Cardiac fibroblast (primary cell): ENCODE measurements at regions not wholly inside any gene's neighbourhood (a gene's known extent, or its start where the extent isn't known, plus 50 kb on each side); places are given as distances from the start of the nearest gene placed in this dataset.
"Not testable (repeated sequence)": the region's sequence is repeated elsewhere in the genome, so short reads cannot be mapped to it uniquely, and the experiment has no call there.

Experiments
- DNase-seq, 2 donors: peaks; one replicate each; pipeline versions ENCODE4 v3.0.0 to v3.0.0-alpha.2; 2010; ENCODE audit warnings: low read depth in 2 of 2
- H3K4me3 ChIP-seq, 2 donors: replicated peaks in 1 of 2; 1 replicate in 1 of 2; 2 replicates in 1 of 2; pipeline ENCODE4 v1.5.1; 2011; ENCODE audit warnings: low read depth in 2 of 2, low read length in 2 of 2, mild to moderate bottlenecking in 2 of 2, moderate library complexity in 1 of 2
- CTCF ChIP-seq: IDR thresholded peaks from one replicate; pipeline ENCODE4 v1.5.1; 2011; ENCODE audit warnings: low read depth, mild to moderate bottlenecking, low read length, inconsistent platforms

GRCh38 chr9:32092031-32092430 is 292.4 kb upstream of the ACO1 start:
- TF ChIP-seq CTCF = no peak
- DNase-seq = no peak
- H3K4me3 ChIP-seq = no peak overlapping the region

GRCh38 chr9:32117291-32117690 is 267.2 kb upstream of the ACO1 start:
- TF ChIP-seq CTCF = no peak
- H3K4me3 ChIP-seq = no peak overlapping the region
- DNase-seq = no peak

- DNase-seq = no peak
- TF ChIP-seq CTCF = no peak
- no peak overlapping the region for H3K4me3 ChIP-seq
Measured at GRCh38 chr9:32128546-32128945, 255.9 kb upstream of the ACO1 start.

- not testable (repeated sequence) for H3K4me3 ChIP-seq, DNase-seq
Measured at GRCh38 chr9:32130709-32131108, 253.7 kb upstream of the ACO1 start.

- TF ChIP-seq CTCF = no peak
- no peak overlapping the region for H3K4me3 ChIP-seq
- no peak for DNase-seq
Measured at GRCh38 chr9:32136700-32137339, 247.6 kb upstream of the ACO1 start.

GRCh38 chr9:32142074-32142473 is 242.4 kb upstream of the ACO1 start:
- no peak for DNase-seq
- no peak overlapping the region for H3K4me3 ChIP-seq
- no peak for TF ChIP-seq CTCF

GRCh38 chr9:32148553-32148952 is 235.9 kb upstream of the ACO1 start:
- not testable (repeated sequence) for H3K4me3 ChIP-seq, DNase-seq

- DNase-seq = no peak
- no peak overlapping the region for H3K4me3 ChIP-seq
- TF ChIP-seq CTCF = no peak
Measured at GRCh38 chr9:32161209-32161608, 223.2 kb upstream of the ACO1 start.
